Osteoblast (primary cell): ENCODE measurements at regions not wholly inside any gene's neighbourhood (a gene's known extent, or its start where the extent isn't known, plus 50 kb on each side); places are given as distances from the start of the nearest gene placed in this dataset. TPM values are rescaled to one million over a fixed set of nuclear protein-coding genes. Genes with fewer than 3 reads are reported as not detected.

Experiments
- DNase-seq: peaks from one replicate; pipeline ENCODE4 v3.0.0; 2011; ENCODE audit warnings: low spot score, mixed read lengths; ENCODE audit not compliant: insufficient read length; ENCODE audit errors: missing footprints
- H2AFZ ChIP-seq: 2 replicates; pipeline ENCODE4 v1.6.0; 2011; ENCODE audit warnings: mild to moderate bottlenecking, low read length
- H3K27ac ChIP-seq: 2 replicates; pipeline ENCODE4 v1.5.1; 2011; ENCODE audit warnings: mild to moderate bottlenecking, low read depth, low read length, moderate library complexity
- H3K27me3 ChIP-seq: 2 replicates; pipeline ENCODE4 v1.6.0; 2012; ENCODE audit warnings: mild to moderate bottlenecking, control low read depth, inconsistent platforms, low read length, moderate library complexity; ENCODE audit not compliant: insufficient read depth
- H3K36me3 ChIP-seq: 2 replicates; pipeline ENCODE4 v1.5.1; 2011; ENCODE audit warnings: mild to moderate bottlenecking, low read length, control low read depth, moderate library complexity; ENCODE audit not compliant: insufficient read depth
- H3K4me1 ChIP-seq: 2 replicates; pipeline ENCODE4 v1.5.1; 2011; ENCODE audit warnings: mild to moderate bottlenecking, low read length, control low read depth, moderate library complexity; ENCODE audit not compliant: insufficient read depth
- H3K4me2 ChIP-seq: 2 replicates; pipeline ENCODE4 v1.6.0; 2011; ENCODE audit warnings: mild to moderate bottlenecking, low read length; ENCODE audit not compliant: insufficient read depth
- H3K4me3 ChIP-seq: fragments of 200-600 bp; sonication (generic); 3 replicates; pipeline ENCODE4 v1.5.1; 2012; ENCODE audit warnings: mild to moderate bottlenecking, low read length, inconsistent platforms; ENCODE audit not compliant: insufficient read depth
- H3K79me2 ChIP-seq: 2 replicates; pipeline ENCODE4 v1.6.0; 2012; ENCODE audit warnings: mild to moderate bottlenecking, low read length, control low read depth, inconsistent platforms; ENCODE audit not compliant: insufficient read depth
- H3K9me3 ChIP-seq: 2 replicates; pipeline ENCODE4 v1.5.1; 2011; ENCODE audit warnings: low read depth, low read length, control low read depth
- H4K20me1 ChIP-seq: 2 replicates; pipeline ENCODE4 v1.6.0; 2012; ENCODE audit warnings: mild to moderate bottlenecking, low read length, control low read depth; ENCODE audit not compliant: insufficient read depth
- CTCF ChIP-seq: IDR thresholded peaks from 2 replicates; pipeline ENCODE4 v1.5.1; 2011; ENCODE audit warnings: mild to moderate bottlenecking, low read depth, low read length, moderate library complexity; ENCODE audit errors: extremely low read depth
- small RNA-seq: library from RNA; depleted of rRNA; stranded (forward); fragments of <200 nt; gene quantifications from one replicate; pipeline ENCODE3, GENCODE V24; 2012

DNA sequence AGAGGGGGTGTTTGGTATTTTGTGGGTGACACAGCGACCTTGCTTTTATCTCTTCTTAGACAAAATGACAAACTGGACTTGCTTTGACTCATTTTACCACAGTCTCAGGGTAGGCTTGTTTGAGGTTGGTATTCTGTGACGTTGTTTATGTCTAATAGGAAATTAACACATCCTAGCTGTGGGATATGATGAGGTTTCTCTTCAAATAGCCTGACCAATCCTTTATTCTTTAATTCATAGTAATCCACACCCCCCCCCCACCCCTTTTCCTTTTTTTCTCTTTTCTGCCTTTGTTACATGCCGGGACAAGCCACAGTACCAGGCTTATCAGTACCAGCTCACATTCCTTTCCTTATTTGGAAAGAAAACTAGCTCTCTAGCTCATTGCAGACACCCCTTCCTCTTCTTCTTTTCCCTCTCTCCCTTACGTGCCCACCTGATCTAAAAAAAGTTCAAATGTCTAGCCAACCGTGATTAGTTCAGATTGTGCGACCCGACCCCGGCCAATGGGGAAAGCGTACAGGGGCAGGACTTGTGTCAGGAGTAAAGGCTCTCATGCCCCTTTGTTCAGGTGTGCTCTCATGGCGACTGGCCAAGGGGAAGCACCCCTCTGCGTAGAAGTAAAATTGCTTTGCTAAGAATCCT lies 52.2 kb upstream of the PTPRM start:
- H3K36me3 ChIP-seq: no peaks in the 10 kb centered on the region
- H3K27ac ChIP-seq: no peak overlapping the region
- no peaks in the 10 kb centered on the region for H3K4me1 ChIP-seq
- TF ChIP-seq CTCF: no peak
- H4K20me1 ChIP-seq: no peaks in the 10 kb centered on the region
- peaks cover 4% of the 10 kb centered on the region for H3K27me3 ChIP-seq
- H2AFZ ChIP-seq: no peak overlapping the region
- no peaks in the 10 kb centered on the region for H3K79me2 ChIP-seq
- no peak overlapping the region for H3K4me3 ChIP-seq
- DNase-seq: no peak
- H3K4me2 ChIP-seq: no peak overlapping the region
- H3K9me3 ChIP-seq: no peaks in the 10 kb centered on the region

GRCh38 chr18:7516266-7517117 lies 50.6 kb upstream of the PTPRM start:
- Histone ChIP-seq H2AFZ (no peak overlapping the region), H3K27me3 (peaks cover 4% of the 10 kb centered on the region), H3K27ac (no peak overlapping the region), H3K36me3 (no peaks in the 10 kb centered on the region), H3K4me1 (no peaks in the 10 kb centered on the region), H3K79me2 (no peaks in the 10 kb centered on the region), H4K20me1 (no peaks in the 10 kb centered on the region), H3K4me2 (no peak overlapping the region), H3K9me3 (no peaks in the 10 kb centered on the region), H3K4me3 (no peak overlapping the region)
- TF ChIP-seq CTCF: no peak
- no peak for DNase-seq

Small RNA genes in the stretch of these regions (small RNA-seq; reads per million reads assigned to genes)
- not detected for gene RF00554
